NCI-H1105 treated with DMSO at 0.1 percent for 48 hours (cell line): ENCODE measurements at regions not wholly inside any gene's neighbourhood (a gene's known extent, or its start where the extent isn't known, plus 50 kb on each side); places are given as distances from the start of the nearest gene placed in this dataset.
A peak's percentile ranks its signal among the peaks of the same experiment; 100 is the strongest.
"Not testable (repeated sequence)": the region's sequence is repeated elsewhere in the genome, so short reads cannot be mapped to it uniquely, and the experiment has no call there.

Experiments
- DNase-seq: peaks from one replicate; lab custom pipeline; 2025; lab: John Stamatoyannopoulos, UW

DNA sequence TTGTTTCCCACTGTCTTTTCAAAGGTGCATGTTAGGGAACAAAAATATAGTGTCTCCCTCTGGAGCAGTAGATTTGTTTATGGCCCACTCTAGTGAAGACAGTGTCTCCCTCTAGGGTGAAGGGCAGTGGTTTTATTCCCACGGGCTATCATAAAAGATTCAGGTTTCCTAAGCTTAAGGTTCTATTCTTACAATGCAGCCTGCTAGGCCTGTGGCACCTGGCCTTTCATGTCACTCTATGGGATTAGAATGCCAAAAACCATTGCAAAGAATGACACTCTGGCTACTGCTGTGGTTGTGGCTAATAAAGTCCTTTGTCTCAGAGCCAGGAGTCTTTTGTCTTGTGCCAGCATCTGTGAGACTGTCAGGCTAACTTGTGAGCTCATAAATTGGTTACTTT lies 92.6 kb upstream of the GPR39 start:
- not testable (repeated sequence) for DNase-seq

DNA sequence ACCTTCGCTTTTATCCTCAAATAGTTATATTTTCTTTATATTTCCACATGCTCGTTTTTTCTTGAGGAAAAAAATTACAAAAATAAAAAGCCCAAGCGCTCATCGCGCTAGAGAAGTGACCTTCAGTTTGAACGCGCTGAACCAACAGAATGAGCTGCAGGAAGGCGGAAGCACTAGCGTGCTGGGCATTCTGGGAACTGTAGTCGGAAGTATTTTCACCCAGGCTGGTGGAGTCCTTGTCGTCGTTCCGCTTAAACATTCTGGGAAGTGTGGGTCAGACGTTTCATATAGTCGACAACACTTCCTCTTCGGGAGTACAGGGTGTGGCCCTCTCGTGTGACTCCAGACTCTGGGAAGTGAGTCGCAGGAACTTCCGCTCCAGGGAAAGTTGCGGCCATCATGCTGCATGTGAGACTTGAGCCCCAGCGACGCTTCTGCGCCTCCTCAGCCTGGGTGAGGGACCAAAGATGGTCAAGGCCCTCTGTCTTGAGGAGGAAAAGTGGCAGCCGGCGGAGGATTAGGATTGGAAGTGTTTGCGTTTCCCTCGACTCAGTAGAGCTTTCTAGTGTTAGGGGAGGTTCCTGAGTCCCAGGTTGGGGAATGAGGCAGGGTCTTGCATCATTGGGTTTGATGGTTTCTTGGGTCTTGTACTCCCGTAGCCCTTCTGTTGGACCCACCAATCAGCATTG lies 84.1 kb upstream of the GPR39 start:
- not testable (repeated sequence) for DNase-seq

DNA sequence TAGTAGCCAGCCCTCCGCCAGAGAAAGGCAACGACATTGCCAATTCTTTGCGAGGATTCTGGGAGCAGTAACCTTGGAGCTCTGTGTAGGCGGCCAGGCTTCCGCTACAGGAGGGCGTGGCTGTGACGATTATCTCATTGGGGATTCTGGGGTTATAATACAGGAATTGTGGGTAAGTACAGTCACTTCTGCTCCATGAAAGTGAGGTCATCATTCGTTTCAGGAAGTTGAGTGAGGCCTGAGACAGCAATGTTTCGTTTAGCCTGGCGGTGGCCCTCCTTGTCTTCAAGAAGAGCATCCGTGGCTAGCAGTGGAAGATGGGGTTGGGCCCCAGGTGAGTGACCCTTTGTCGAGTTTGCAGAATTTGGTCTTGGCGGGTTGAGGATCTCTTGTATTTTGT lies 79.5 kb upstream of the GPR39 start:
- DNase-seq = not testable (repeated sequence)

DNA sequence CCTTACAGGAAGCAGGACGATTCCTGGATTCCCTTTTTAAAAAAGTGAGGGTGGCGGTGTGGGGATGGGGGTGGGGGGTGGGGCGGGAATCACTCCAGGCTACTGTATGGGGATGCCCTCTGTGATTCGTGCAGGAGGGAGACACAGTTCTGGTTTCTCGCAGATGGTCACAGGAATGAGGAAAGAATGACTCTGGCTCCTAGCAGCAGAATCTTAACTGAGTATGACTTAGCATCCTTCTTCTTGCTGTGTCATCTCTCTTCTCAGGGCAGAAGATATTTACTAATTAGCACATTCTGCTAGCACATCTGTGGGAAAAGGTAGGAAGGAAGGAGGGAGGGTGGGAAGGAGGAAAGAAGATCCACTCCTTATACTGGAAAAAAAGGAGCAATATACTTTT lies 78.8 kb upstream of the GPR39 start:
- DNase-seq = not testable (repeated sequence)

DNA sequence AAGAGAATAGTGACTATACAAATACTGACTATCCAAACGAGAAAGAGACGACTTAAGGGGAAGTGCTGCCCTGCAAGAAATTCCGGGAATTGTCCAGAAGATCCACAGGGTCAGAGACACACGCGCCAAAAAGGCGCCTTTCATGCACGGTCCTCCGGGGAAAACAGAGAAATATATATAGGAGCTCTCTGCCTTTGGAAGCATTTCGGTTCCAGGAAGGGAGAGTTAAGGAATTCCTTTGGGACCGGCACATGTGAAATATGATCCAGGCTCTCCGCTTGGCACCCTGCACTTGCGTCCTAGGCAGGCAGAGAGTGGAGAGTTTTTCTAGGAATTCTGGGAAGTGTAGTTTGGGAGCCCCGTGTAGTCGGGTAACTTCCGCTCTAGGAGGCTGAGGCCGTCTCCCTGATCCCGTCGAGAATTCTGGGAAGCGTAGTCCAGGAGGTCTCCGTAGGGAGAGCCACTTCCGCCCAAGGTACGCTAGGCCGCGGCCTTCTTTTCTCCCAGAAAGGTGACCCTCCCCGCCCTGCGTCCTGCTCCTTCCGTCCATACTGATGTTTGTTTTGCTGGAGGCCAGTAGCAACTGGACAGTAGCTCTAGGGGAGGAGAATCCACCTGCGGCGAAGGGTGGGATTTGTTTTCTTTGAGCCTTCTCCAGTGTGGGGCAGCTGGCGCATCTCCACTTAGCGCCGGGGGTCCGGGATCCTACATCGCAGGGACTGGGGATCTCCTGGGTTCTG lies 69.4 kb upstream of the GPR39 start:
- DNase-seq = peak; percentile 69

DNA sequence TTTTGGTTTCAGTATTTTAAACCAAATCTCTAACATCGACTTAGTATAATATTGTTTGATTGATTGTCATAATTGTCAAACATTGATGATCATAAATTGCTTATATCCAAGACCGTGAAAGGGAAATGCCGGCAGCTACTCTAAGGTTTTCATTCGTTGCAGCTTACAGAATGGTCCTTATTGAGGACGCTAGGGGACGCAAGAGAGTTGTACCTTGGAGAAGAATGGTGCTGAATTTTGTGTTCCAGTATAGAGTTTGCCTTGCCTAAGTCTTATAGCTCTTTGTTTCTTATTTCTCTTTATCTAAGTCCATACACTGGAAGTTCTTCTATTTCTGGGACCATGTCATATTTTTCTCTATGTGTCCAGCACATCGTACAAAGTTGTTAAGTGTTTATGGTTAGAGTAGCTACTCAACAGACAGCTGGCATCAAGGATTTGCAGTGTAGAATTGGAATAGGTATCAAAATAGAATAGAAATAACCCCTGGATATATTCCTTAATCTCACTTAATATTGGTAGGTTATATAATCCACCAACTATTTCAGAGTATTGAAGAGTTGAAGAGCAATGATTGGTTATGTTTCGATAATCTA lies 67.4 kb upstream of the GPR39 start:
- peak; percentile 68 for DNase-seq

DNA sequence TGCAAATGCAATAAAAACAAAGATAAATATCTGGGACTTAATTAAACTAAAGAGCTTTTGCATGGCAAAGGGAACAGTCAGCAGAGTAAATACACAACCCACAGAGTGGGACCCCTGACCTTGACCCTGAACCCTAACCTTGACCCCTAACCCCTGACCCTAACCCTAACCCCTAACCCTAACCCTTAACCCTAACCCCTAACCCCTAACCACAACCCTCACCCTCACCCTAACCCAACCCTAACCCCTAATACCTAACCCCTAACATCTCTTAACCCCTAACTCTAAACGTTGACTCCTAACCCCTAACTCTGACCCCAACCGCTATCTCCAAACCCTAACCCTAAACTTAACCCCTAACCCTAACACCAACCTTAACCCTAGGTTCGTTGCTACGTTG lies 64.9 kb upstream of the GPR39 start:
- not testable (repeated sequence) for DNase-seq

DNA sequence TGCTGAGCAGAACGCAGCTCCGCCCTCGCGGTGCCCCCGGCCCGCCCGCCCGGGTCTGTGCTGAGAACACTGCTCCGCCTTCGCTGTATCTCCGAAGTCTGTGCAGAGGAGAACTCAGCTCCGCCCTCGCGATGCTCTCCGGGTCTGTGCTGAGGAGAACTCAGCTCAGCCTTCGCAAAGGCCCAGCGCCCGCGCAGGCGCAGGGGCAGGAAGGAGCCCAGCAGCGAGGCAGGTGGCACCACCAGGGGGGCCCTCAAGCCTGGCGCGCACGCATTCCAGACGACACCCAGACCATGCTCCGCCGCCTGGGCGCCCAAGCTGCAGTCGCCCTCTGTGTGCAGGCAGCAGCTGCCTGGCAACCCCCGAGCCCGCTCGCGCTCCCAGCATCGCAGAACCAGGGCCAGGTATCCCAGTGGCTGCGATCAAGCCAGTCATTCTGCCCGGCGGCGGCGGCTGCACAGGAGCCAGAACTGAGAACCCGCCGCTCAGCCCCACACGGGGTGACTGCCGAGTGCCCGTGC lies 64.1 kb upstream of the GPR39 start:
- DNase-seq = peak; percentile 77

DNA sequence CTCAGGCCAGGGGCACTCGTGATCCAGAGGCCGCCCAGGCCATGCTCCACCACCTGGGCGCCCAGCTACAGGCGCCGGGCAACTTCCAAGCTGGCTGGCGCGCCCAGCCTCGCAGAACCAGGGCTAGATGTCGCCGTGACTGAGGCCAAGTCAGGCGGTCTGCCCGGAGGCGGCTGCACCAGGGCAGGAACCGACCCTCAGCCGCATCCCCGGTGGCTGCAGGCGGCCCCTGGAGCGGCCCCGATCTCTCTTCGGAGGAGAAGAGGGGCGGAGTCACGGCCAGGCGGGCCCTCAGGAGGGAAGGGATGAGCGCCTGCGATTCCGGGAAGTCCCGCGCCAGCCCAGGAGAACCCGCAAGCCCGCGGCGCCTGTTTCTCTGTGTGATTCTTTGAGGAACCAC lies 63.2 kb upstream of the GPR39 start:
- not testable (repeated sequence) for DNase-seq

DNA sequence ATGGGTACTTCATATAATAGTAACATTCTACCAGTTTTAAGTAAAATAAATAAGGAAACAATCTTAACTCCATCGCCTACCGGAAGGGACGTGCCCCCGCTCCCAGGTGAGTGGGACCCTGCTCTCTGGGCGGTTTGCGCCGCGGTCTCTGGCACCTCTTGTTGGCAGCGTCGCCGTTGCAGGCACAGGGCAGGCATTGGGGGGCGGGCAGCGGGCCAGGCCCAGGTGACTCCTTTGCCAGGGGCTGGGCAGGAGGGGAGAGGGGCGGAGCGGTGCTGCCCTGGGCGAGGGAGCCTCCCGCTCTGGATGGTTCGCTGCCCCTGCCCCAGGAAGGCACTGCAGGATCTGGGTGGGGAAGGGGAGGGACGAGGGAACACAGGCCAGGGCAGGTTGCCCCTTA lies 55.6 kb upstream of the GPR39 start:
- not testable (repeated sequence) for DNase-seq

DNA sequence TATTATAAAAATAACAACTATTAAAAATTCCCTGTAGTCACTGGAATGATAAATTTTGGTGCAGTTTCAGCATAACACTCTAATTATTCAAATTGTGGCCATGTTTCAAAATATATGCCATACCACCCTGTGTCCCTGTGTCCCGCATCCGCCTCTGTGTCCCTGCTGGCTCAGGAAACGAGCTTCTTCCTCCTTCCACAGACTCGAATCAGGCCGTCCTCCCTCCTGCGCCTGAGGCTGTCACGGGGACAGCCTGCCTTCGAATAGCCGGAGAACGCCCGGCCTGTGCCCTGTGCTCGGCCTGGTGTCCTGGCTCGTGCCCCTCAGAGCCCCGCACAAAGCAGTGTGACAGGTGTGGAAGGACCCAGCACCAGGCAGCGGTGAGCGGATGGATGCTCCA lies 55.1 kb upstream of the GPR39 start:
- DNase-seq = not testable (repeated sequence)

DNA sequence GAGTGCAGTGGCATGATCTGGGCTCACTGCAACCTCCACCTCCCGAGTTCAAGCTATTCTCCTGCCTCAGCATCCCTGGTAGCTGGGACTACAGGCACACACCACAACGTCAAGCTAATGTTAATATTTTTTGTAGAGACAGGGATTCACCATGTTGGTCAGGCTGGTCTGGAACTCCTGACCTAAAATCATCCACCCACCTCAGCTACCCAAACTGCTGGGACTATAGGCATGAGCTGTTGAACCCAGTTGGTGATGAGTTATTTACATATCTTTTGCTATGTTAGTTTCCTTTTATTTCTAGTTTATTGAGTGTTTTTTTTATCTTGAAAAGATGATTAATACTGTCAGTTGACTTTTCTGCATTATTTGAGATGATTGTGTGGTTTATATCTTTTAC lies 53.3 kb upstream of the GPR39 start:
- not testable (repeated sequence) for DNase-seq

DNA sequence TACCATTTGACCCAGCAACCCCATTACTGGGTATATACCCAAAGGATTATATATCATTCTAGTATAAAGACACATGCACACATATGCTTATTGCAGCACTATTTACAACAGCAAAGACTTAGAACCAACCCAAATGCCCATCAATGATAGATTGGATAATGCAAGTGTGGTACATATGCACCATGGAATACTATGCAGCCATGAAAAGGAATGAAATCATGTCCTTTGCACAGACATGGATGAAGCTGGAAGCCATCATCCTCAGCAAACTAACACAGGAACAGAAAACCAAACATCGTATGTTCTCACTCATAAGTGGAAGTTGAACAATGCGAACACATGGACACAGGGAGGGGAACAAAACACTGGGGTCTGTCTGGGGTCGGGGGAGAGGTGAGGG lies 50.6 kb upstream of the GPR39 start:
- DNase-seq = not testable (repeated sequence)

DNA sequence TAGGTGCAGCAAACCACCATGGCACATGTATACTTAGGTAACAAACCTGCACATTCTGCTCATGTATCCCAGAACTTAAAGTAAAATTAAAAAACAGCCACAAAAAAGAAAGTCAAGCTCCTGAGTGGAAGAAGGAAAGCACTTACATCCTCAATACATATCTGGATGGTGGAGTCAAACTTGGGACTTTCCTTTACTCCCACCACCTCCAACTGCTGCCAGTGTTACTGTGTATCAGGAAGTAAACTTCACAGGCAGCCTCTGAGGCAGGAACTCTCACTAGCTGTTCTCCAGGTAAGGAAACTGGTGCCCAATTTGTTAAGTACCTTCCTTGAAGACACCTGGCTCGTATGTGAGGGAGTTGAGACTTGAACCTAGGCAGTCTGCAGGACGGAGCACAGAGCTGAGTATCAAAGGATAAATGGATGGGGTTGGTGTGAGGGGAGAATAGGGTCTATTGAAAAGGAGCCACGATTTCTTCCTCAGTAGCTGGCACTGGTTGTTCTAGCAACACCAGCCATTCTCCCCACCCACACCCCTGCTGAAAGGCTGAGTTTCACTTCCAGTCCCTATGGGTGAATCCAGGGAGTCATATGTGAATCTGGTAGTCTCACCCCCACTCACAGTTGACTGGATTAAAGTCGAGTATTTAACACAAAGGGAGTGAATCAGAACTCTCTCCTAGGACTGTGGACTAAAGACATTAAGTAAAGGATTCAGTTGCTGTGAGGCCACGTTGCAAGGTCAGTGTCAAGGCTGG lies 50.0 kb upstream of the GPR39 start:
- no peak for DNase-seq
